Activated naive CD8-positive, alpha-beta T cell treated with anti-CD3 and anti-CD28 coated beads, Interleukin-2, amount 50 U/mL, for 16 hours (primary cell): ENCODE measurements at regions not wholly inside any gene's neighbourhood (a gene's known extent, or its start where the extent isn't known, plus 50 kb on each side); places are given as distances from the start of the nearest gene placed in this dataset.
"Not testable (repeated sequence)": the region's sequence is repeated elsewhere in the genome, so short reads cannot be mapped to it uniquely, and the experiment has no call there.

Source experiments
- DNase-seq: peaks from one replicate; pipeline ENCODE4 v3.0.0-alpha.2; 2020; ENCODE audit warnings: low read depth, low spot score

GRCh38 chr4:4032364-4032763 is 194.4 kb downstream of the OTOP1 start:
- not testable (repeated sequence) for DNase-seq

- not testable (repeated sequence) for DNase-seq
Measured at GRCh38 chr4:4032801-4033605, 193.7 kb downstream of the OTOP1 start.

GRCh38 chr4:4037399-4038138 is 189.2 kb downstream of the OTOP1 start:
- not testable (repeated sequence) for DNase-seq

GRCh38 chr4:4045823-4046222 is 180.9 kb downstream of the OTOP1 start:
- DNase-seq: not testable (repeated sequence)

GRCh38 chr4:4046686-4047085 is 180.0 kb downstream of the OTOP1 start:
- DNase-seq: not testable (repeated sequence)

GRCh38 chr4:4047202-4047601 is 179.5 kb downstream of the OTOP1 start:
- DNase-seq: not testable (repeated sequence)

GRCh38 chr4:4048227-4048626 is 178.5 kb downstream of the OTOP1 start:
- DNase-seq: not testable (repeated sequence)

- not testable (repeated sequence) for DNase-seq
Measured at GRCh38 chr4:4050781-4051180, 175.9 kb downstream of the OTOP1 start.

GRCh38 chr4:4052933-4053332 is 173.8 kb downstream of the OTOP1 start:
- not testable (repeated sequence) for DNase-seq

GRCh38 chr4:4057226-4057625 is 169.5 kb downstream of the OTOP1 start:
- not testable (repeated sequence) for DNase-seq

GRCh38 chr4:4084171-4084570 is 142.6 kb downstream of the OTOP1 start:
- not testable (repeated sequence) for DNase-seq

- not testable (repeated sequence) for DNase-seq
Measured at GRCh38 chr4:4089716-4090419, 136.9 kb downstream of the OTOP1 start.

GRCh38 chr4:4090720-4091119 is 136.0 kb downstream of the OTOP1 start:
- DNase-seq: not testable (repeated sequence)

GRCh38 chr4:4092159-4092558 is 134.6 kb downstream of the OTOP1 start:
- DNase-seq: not testable (repeated sequence)

- DNase-seq: not testable (repeated sequence)
Measured at GRCh38 chr4:4099610-4100009, 127.1 kb downstream of the OTOP1 start.

GRCh38 chr4:4106923-4107322 is 119.8 kb downstream of the OTOP1 start:
- DNase-seq: not testable (repeated sequence)

- DNase-seq: peak; percentile 43
Measured at GRCh38 chr4:4107411-4108107, 119.2 kb downstream of the OTOP1 start.

- not testable (repeated sequence) for DNase-seq
Measured at GRCh38 chr4:4115381-4115780, 111.3 kb downstream of the OTOP1 start.

- DNase-seq: not testable (repeated sequence)
Measured at GRCh38 chr4:4116901-4117300, 109.8 kb downstream of the OTOP1 start.

- not testable (repeated sequence) for DNase-seq
Measured at GRCh38 chr4:4134368-4134767, 92.4 kb downstream of the OTOP1 start.

GRCh38 chr4:4136621-4137020 is 90.1 kb downstream of the OTOP1 start:
- not testable (repeated sequence) for DNase-seq
